Duodenal mucosa (tissue), 2 donors: ENCODE measurements at regions not wholly inside any gene's neighbourhood (a gene's known extent, or its start where the extent isn't known, plus 50 kb on each side); places are given as distances from the start of the nearest gene placed in this dataset.
"Not testable (repeated sequence)": the region's sequence is repeated elsewhere in the genome, so short reads cannot be mapped to it uniquely, and the experiment has no call there.

Source experiments
- H3K27ac ChIP-seq: one replicate; pipeline ENCODE4 v1.7.0; 2013; ENCODE audit warnings: low read depth, low read length
- H3K27me3 ChIP-seq, 2 donors: one replicate each; pipeline ENCODE4 v1.7.0; 2013; ENCODE audit warnings: low read length in 2 of 2, control low read depth in 1 of 2; ENCODE audit not compliant: insufficient read depth in 2 of 2, control insufficient read depth in 1 of 2
- H3K36me3 ChIP-seq, 2 donors: one replicate each; pipeline ENCODE4 v1.7.0; 2013; ENCODE audit warnings: low read length in 2 of 2, control low read depth in 1 of 2; ENCODE audit not compliant: insufficient read depth in 2 of 2, control insufficient read depth in 1 of 2
- H3K4me1 ChIP-seq, 2 donors: one replicate each; pipeline ENCODE4 v1.7.0; 2013; ENCODE audit warnings: low read length in 2 of 2, control low read depth in 1 of 2; ENCODE audit not compliant: insufficient read depth in 2 of 2, control insufficient read depth in 1 of 2
- H3K4me3 ChIP-seq, 2 donors: one replicate each; pipeline ENCODE4 v1.7.0; 2013; ENCODE audit warnings: low read length in 2 of 2, low read depth in 1 of 2
- H3K9ac ChIP-seq, 2 donors: one replicate each; pipeline ENCODE4 v1.7.0; 2013; ENCODE audit warnings: low read length in 2 of 2, low read depth in 1 of 2
- H3K9me3 ChIP-seq, 2 donors: one replicate each; pipeline ENCODE4 v1.7.0; 2013; ENCODE audit warnings: low read length in 2 of 2, control low read depth in 1 of 2; ENCODE audit not compliant: control insufficient read depth in 1 of 2

GRCh38 chr6:115441651-115442050 is 619.0 kb downstream of the FRK start:
- Histone ChIP-seq H3K4me3 (no peak overlapping the region), H3K27me3 (no peaks in the 10 kb centered on the region), H3K27ac (no peak overlapping the region), H3K4me1 (no peaks in the 10 kb centered on the region), H3K9ac (no peak overlapping the region), H3K9me3 (no peaks in the 10 kb centered on the region), H3K36me3 (no peaks in the 10 kb centered on the region)

- Histone ChIP-seq H3K4me3 (no peak overlapping the region), H3K36me3 (no peaks in the 10 kb centered on the region), H3K27ac (no peak overlapping the region), H3K27me3 (no peaks in the 10 kb centered on the region), H3K4me1 (no peaks in the 10 kb centered on the region), H3K9ac (no peak overlapping the region), H3K9me3 (no peaks in the 10 kb centered on the region)
Measured at GRCh38 chr6:115415378-115415777, 645.3 kb downstream of the FRK start.

GRCh38 chr6:115414916-115415315 is 645.8 kb downstream of the FRK start:
- not testable (repeated sequence) for H3K9me3 ChIP-seq, H3K27ac ChIP-seq, H3K36me3 ChIP-seq, H3K4me1 ChIP-seq, H3K9ac ChIP-seq, H3K4me3 ChIP-seq, H3K27me3 ChIP-seq

GRCh38 chr6:115411756-115412155 is 648.9 kb downstream of the FRK start:
- no peak overlapping the region for H3K27ac ChIP-seq
- H3K4me3 ChIP-seq = no peak overlapping the region
- no peaks in the 10 kb centered on the region for H3K27me3 ChIP-seq
- H3K36me3 ChIP-seq = no peaks in the 10 kb centered on the region
- H3K4me1 ChIP-seq = no peaks in the 10 kb centered on the region
- no peak overlapping the region for H3K9ac ChIP-seq
- peaks cover 0 to 3% of the 10 kb centered on the region in 2 donors for H3K9me3 ChIP-seq

GRCh38 chr6:115404446-115404845 is 656.2 kb downstream of the FRK start:
- Histone ChIP-seq H3K4me1 (no peaks in the 10 kb centered on the region), H3K36me3 (no peaks in the 10 kb centered on the region), H3K27ac (no peak overlapping the region), H3K4me3 (no peak overlapping the region), H3K27me3 (no peaks in the 10 kb centered on the region), H3K9ac (no peak overlapping the region), H3K9me3 (no peaks in the 10 kb centered on the region)

GRCh38 chr6:115398607-115399006 is 662.1 kb downstream of the FRK start:
- H3K27ac ChIP-seq = no peak overlapping the region
- H3K4me3 ChIP-seq = no peak overlapping the region
- H3K27me3 ChIP-seq = no peaks in the 10 kb centered on the region
- H3K9ac ChIP-seq = no peak overlapping the region
- no peaks in the 10 kb centered on the region for H3K9me3 ChIP-seq
- H3K4me1 ChIP-seq = no peaks in the 10 kb centered on the region
- H3K36me3 ChIP-seq = no peaks in the 10 kb centered on the region

- Histone ChIP-seq H3K27ac (no peak overlapping the region), H3K4me1 (no peaks in the 10 kb centered on the region), H3K36me3 (no peaks in the 10 kb centered on the region), H3K9me3 (no peaks in the 10 kb centered on the region), H3K27me3 (no peaks in the 10 kb centered on the region), H3K4me3 (no peak overlapping the region), H3K9ac (no peak overlapping the region)
Measured at GRCh38 chr6:115396112-115396906, 664.4 kb downstream of the FRK start.

GRCh38 chr6:115393821-115394220 is 666.9 kb downstream of the FRK start:
- H3K9me3 ChIP-seq = peaks cover 0 to 4% of the 10 kb centered on the region in 2 donors

GRCh38 chr6:115370202-115370601 is 690.5 kb downstream of the FRK start:
- Histone ChIP-seq H3K27ac (no peak overlapping the region), H3K4me3 (no peak overlapping the region), H3K9me3 (no peaks in the 10 kb centered on the region), H3K9ac (no peak overlapping the region), H3K36me3 (no peaks in the 10 kb centered on the region), H3K27me3 (no peaks in the 10 kb centered on the region), H3K4me1 (no peaks in the 10 kb centered on the region)

More at GRCh38 chr6:115393821-115394220, 666.9 kb downstream of the FRK start:
- Histone ChIP-seq H3K36me3 (no peaks in the 10 kb centered on the region), H3K4me3 (no peak overlapping the region), H3K9ac (no peak overlapping the region), H3K27me3 (no peaks in the 10 kb centered on the region), H3K27ac (no peak overlapping the region), H3K4me1 (no peaks in the 10 kb centered on the region)

GRCh38 chr6:115365783-115366182 is 694.9 kb downstream of the FRK start:
- no peak overlapping the region for H3K9ac ChIP-seq
- H3K36me3 ChIP-seq = no peaks in the 10 kb centered on the region
- H3K27ac ChIP-seq = no peak overlapping the region
- no peaks in the 10 kb centered on the region for H3K4me1 ChIP-seq
- no peaks in the 10 kb centered on the region for H3K27me3 ChIP-seq
- H3K4me3 ChIP-seq = no peak overlapping the region
- H3K9me3 ChIP-seq = no peaks in the 10 kb centered on the region
